NCI-H2107 treated with DMSO at 0.1 percent for 48 hours (cell line): ENCODE measurements at regions not wholly inside any gene's neighbourhood (a gene's known extent, or its start where the extent isn't known, plus 50 kb on each side); places are given as distances from the start of the nearest gene placed in this dataset.
A peak's percentile ranks its signal among the peaks of the same experiment; 100 is the strongest.
"Not testable (repeated sequence)": the region's sequence is repeated elsewhere in the genome, so short reads cannot be mapped to it uniquely, and the experiment has no call there.

Source experiments
- DNase-seq: peaks from one replicate; lab custom pipeline; 2025; ENCODE audit not compliant: unreplicated experiment; lab: John Stamatoyannopoulos, UW

DNA sequence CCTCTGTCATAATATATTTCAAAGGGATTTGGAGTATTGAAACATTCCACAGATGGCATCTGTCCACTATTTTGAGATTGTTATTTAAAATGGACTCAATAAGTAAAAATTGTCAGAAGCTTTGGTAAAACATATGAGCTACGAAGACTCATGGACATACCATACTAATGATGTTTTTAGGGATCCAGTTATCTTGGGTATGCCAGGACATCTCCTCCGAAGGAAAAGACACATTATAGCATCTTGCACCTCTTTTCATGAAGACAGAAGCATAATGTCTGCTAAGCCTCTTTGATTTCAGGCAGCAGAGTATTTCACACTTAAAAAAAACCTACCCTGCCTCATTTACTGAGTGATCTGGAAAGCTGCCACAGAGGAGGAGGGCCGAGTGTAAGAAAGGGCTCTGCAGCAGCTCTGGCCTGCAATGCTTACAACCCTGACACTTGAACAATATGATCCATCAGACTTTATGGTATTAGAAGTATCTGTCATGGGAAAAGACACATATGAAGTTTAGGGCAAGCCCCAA is 284.8 kb downstream of the TUSC7 start:
- DNase-seq: no peak

- no peak for DNase-seq
These were observed 293.9 kb downstream of the TUSC7 start for GRCh38 chr3:117003501-117003900.

DNA sequence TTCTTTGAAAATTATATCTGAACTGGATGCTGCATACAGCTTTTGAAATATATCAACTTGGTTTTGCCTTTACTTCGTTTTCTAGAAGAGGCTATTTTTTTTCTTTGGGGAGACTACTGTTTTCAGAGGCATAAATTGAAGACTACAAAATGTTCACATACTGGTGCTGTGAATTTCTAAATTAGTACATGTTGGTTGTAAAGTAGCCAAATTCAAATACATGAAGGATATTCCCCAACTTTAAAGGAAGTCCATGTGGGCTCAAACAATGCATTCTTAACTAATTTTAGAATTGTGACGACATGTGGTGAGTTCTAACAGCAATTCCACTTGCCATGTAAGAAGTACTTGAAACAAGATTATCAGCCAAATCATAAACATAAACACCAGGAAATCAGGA is 295.7 kb downstream of the TUSC7 start:
- DNase-seq: no peak

DNA sequence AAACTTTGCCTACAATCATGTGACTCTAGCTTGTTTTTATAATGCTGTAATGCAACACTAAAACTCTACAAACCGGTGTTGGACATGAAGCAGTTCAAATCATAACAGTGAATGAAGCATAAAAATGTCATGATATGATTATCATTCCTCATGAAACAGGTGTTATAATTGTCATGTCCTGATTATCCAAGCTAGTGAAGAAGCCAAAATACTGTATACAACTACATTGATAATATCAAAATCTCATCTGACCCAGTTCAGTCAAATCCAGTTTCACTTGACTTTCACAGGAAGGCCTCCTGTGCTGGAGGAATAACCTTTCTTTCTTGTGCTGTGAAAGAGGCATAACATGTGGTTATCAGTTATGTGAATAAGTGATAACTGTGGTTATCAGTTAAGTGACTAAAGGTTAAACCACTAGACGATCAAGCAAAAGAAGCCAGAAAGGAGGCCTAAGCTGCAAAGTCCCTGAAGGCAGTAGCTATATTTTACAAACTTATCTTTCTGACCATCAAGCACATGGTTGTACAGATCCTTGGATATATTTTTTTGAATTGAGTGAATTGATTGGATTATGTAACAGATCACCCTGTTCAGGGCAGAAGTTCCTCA is 296.4 kb downstream of the TUSC7 start:
- no peak for DNase-seq

- no peak for DNase-seq
These were observed 300.7 kb downstream of the TUSC7 start for GRCh38 chr3:117010318-117010717.

DNA sequence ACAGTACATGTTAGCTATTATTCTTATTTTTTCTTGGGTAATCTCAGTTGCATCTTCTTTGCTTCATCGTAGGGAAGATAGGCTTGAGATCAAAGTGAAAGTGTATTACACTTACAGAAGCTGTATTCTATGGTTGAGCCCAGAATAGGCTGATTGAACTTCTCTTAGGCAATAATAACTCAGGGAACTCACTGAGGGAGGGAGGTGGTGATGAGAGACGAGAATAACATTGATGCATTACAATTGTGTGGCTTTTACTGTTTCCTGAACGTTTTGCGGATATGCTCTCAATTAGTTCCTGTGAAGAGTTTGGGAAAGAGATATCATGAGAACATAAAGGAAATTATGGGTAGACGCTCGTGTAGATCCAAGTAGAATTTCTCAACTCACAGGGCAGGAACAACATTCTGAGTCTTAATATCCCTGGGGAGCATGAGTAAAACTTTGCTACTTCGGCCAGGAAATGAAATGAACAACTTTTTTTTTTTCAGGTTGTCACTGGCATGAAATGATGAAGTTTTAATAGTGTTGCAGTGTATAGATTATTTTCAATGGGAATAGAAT is 302.2 kb downstream of the TUSC7 start:
- DNase-seq: no peak

DNA sequence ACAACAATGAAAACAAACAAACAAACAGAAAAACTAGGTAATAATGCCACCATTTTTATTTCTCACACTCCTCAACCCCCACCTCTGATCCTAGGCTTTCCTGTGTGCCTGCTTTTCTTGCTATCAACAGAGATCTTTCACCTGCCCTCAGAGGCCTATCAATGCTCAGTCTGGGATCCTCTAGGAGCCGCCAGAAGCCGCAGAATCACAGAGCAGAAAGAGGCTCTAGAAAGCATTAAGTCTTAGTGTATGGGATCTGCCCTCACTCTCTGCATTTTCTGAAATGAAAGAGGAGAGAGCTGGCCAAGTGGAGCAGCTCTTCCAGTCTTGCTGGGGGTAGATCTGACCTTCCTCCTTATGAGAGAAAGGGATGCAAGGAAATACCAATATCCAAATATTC is 306.8 kb downstream of the TUSC7 start:
- DNase-seq: no peak

GRCh38 chr3:117017135-117017894 is 307.7 kb downstream of the TUSC7 start:
- no peak for DNase-seq

- DNase-seq: no peak
These were observed 309.1 kb downstream of the TUSC7 start for GRCh38 chr3:117018655-117019054.

GRCh38 chr3:117019082-117019713 is 309.6 kb downstream of the TUSC7 start:
- peak; percentile 7 for DNase-seq

DNA sequence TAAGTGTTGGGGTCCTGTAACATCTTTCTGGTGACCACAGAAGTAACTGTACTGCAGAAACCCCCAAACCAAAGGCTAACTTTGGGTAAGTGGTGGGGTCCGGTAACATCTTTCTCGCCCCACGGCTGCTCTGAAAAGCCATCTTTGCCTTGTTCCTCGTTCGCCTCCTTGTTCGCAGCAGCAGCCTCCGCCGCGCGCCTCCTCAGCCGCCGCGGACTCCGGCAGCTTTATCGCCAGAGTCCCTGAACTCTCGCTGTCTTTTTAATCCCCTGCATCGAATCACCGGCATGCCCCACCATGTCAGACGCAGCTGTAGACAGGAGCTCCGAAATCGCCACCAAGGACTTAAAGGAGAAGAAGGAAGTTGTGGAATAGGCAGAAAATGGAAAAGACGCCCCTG is 316.8 kb downstream of the TUSC7 start:
- no peak for DNase-seq

DNA sequence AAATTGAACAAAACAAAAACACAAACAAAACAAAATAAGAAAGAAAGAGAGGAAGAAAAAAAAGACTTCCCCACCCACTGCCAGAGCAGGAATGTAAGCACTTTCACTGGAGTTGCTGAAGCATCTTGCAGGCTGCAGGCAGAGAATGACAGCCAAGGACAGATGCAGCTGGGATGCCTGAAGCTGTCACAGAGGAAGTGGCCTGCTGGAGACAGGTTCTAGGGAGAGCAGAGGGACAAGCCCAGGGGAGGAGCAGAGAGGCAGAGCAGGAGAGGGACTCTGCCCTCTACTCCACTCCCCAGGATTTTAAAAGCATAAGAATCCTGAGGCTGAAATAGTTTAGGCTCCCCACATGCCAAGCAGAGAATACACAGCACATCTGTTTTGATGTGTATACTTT is 326.2 kb downstream of the TUSC7 start:
- DNase-seq: no peak

- no peak for DNase-seq
These were observed 326.8 kb downstream of the TUSC7 start for GRCh38 chr3:117036259-117036799.

GRCh38 chr3:117045143-117045542 is 335.6 kb downstream of the TUSC7 start:
- DNase-seq: no peak

- no peak for DNase-seq
These were observed 338.5 kb downstream of the TUSC7 start for GRCh38 chr3:117047951-117048705.

DNA sequence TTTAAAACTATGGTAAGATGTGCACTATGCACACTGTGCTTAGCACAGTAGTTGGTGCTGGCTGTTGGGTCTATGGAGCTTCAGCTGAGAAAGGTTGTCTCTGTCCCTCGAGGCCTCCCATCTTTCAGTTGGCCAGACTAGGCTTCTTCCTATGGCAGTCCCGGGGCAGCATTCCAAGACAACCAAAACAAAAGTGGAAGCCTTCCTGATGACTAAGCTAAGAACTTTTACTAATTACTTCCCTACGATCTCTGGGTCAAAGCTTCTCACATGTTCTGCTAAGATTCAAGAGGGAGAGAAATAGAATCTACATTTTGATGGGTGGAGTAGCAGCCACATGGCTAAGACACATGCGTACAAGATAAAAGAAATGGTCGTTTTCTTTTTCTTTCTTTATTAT is 342.8 kb downstream of the TUSC7 start:
- no peak for DNase-seq

- DNase-seq: no peak
These were observed 345.0 kb downstream of the TUSC7 start for GRCh38 chr3:117054556-117054955.

DNA sequence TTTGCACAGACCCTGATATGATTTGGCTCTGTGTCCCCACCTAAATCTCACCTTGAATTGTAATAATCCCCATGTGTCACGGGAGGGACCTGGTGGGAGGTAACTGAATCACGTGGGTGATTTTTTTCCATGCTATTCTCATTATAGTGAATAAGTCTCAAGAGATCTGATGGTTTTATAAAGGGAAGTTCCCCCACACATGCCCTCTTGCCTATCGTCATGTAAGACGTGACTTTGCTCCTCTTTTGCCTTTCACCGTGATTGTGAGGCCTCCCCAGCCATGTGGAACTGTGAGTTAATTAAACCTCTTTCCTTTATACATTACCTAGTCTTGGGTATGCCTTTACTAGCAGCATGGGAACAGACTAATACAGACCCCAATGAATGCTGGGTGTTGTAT is 347.4 kb downstream of the TUSC7 start:
- not testable (repeated sequence) for DNase-seq

- DNase-seq: peak; percentile 51
These were observed 349.7 kb downstream of the TUSC7 start for GRCh38 chr3:117059067-117059955.

GRCh38 chr3:117059956-117060270 is 350.3 kb downstream of the TUSC7 start:
- DNase-seq: no peak
